Left cardiac atrium (tissue), 4 donors: ENCODE measurements at regions not wholly inside any gene's neighbourhood (a gene's known extent, or its start where the extent isn't known, plus 50 kb on each side); places are given as distances from the start of the nearest gene placed in this dataset.
"Not testable (repeated sequence)": the region's sequence is repeated elsewhere in the genome, so short reads cannot be mapped to it uniquely, and the experiment has no call there.

Experiments used
- ATAC-seq, 2 donors: fragments of 200-7000 bp; cut with Tn5 transposase; one replicate each; pipeline ENCODE4 v1.9.1; 2020; ENCODE audit warnings: mild to moderate bottlenecking in 2 of 2, moderate library complexity in 2 of 2
- DNase-seq: peaks from one replicate; pipeline ENCODE4 v3.0.0-alpha.2; 2020
- intact Hi-C, 2 donors: fragments of 100-400 bp; cut with DNase I; formaldehyde crosslinking; loops; one replicate each; pipeline versions ENCODE4 v1.14.1 to v1.15.1; 2022 to 2023
- donor health status: DM: no; HTN: yes; CAD: no.
- donor health status: DM: no; HTN: yes; CAD: no; lungs with severe emphysema.
- donor health status: DM: yes; HTN: yes; CAD: no.
- donor health status: Dilated cardiomyopathy.

- intact Hi-C loops = no loop called here
- DNase-seq (no peak), ATAC-seq (no peak)
Measured at GRCh38 chr10:63007112-63007511, 126.0 kb upstream of the NRBF2 start.

DNA sequence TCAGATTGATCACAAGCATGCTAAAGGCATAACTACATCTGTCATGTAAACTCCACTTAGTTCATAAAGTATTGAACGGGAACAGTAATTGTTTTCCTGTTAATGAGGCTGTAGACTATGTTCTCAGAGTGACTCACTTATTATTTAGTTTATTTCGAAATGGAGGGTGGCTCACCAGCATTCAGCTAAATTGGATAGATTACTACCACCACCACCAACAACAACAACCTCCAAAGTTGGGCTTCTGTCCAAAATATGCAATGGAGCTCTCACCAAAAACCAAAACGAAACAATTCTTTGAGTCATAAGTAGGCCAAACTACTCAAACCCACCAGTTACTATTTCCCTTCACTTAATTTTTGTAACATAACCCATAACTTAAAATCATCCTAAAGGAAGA lies 127.9 kb upstream of the NRBF2 start:
- DNase-seq (no peak), ATAC-seq (no peak)
- intact Hi-C loops = no loop called here

DNA sequence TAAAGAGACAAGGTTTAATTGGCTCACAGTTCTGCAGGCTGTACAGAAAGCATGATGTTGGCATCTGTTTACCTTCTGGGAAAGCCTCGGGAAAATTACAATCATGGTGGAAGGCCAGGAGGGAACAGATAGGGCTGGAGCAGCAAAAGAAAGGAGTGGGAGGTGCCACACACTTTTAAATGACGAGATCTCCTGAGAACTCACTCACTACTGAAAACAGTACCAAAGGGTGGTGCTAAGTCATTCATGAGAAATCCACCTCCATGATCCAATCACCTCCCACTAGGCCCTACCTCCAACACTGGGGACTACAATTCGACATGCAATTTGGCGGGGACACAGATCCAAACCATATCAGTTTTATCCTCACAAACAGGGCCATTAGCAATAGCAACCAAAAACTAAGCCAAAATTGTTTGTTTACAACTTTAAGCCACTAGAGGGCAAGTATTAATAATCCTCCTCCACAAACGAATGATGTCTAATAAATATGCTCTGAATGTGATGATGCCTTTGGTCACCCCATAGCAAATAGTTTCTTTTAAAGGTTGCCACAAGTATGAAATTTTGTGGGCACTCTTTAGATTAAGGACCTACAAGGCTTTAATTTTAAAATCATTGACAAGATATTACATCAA lies 129.2 kb upstream of the NRBF2 start:
- no peak for ATAC-seq
- no peak for DNase-seq
- intact Hi-C loops = no loop called here

- intact Hi-C loops = loop anchor here in 1 of 2 donors (10.0 kb wide), 1 partner anchor 138 kb away; the partner anchor contains the start of gene NRBF2
- ATAC-seq (peak; percentile 88 to 89), DNase-seq (peak; percentile 31)
Measured at GRCh38 chr10:62996925-62997324, 136.2 kb upstream of the NRBF2 start.

DNA sequence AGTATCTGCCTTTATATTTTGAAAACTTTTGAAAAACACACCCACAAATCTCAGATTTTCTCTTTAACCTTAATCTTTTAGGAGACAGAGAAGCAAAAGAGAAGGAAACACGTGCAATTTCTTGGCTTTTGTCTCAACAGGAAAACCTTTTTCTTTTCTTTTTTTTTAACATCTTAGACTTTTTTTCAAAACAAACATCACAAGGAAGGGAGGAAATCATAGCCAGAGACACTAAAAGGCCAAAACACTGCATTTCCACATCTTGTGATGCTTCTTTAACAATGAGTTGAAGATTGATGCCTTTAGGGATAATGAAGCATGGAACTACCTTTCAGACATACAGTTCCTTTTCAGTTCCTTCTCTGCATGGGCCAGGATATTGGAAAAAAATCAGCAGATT lies 136.6 kb upstream of the NRBF2 start:
- intact Hi-C loops = loop anchor here in 1 of 2 donors (10.0 kb wide), 1 partner anchor 138 kb away; the partner anchor contains the start of gene NRBF2
- no peak for DNase-seq
- no peak for ATAC-seq

GRCh38 chr10:62993121-62993520 lies 140.0 kb upstream of the NRBF2 start:
- DNase-seq = no peak
- intact Hi-C loops = loop anchor here in 1 of 2 donors (10.0 kb wide), 1 partner anchor 142 kb away; the partner anchor contains the start of gene NRBF2
- ATAC-seq = no peak

DNA sequence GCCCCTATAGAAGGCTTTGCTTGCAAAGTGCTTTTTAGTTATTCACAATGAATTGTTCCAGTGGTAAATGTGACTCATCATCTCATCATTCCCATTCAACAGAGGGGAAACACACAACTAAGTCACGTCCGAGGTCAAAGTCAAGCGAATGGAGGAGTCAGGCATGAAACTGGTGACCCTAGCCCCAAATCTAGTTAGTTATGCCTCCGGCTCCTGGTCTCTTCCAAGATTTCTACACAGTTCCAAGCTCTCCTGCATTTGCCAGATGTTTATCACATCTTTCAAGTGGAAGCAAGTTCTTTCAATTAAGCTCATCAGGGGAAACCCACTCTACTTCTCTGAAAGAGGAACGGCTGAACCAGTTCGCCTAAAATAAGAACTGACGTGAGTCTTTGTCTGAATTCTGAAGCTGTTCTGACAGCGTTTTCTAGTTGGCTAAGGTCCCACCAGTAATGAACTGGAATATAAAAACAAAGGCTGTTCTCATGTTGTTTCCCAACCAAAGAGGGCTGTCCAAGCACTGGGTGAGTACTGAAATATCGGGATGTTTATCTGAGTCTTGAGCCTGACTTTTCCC lies 140.9 kb upstream of the NRBF2 start:
- intact Hi-C loops = loop anchor here in 1 of 2 donors (10.0 kb wide), 1 partner anchor 143 kb away; the partner anchor contains the start of gene NRBF2
- DNase-seq = no peak
- peak; percentile 58 to 82 for ATAC-seq

DNA sequence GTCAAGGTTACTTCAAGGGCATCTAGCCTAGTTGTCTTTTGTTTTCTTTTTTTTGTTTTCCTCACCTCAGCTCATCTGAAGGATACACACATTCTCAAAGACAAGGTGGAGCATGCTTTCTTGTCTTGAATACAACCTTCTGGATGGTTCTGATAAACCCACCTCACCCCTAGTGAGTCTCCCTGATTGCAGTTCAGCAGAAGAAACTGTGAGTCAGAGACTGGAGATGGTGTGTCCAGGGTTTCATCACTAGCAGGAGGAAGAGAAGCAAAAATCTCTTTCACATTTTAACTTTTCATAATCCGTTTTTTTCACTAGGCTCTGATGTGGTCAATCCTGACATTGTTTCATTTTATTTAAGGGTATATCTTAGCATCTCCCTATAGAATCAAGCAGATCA lies 143.0 kb upstream of the NRBF2 start:
- no peak for ATAC-seq
- intact Hi-C loops = loop anchor here in 1 of 2 donors (10.0 kb wide), 1 partner anchor 145 kb away; the partner anchor contains the start of gene NRBF2
- DNase-seq = no peak

DNA sequence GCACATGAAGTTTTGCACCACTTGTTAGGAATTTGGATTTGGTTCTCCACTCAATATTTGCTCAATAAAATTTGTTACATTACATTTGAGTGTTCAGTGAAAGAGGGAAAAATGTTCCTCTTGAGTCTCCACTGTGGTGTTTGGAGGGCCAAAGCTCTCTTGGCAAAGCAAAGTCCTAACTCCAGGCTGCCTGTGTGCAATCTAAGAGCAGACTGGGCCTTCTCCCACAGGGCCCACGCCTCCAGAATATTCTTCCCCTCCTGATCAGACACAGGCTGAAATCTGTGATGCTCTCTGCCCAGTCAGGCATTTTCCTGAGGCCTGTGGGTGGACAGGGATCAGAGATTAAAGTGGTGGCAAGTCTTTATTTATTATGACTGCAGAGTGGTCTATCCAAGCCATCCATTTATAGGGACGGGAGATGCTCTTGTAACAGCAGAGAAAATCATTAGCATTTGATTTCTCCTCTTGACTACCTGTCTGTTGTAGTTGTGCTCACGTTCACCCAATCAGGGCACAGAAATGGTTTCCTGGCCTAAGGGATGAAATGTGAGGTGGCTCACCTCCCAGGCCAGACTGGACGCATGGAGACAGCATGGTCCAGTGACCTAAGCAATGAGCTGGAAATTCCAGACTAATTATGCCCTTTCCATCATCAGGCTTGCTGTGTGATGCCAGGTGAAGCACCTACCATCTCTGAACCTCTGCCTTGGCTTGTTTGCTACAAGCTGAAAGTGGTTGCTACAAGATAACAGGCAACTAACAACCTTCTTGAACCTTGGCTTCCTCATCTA lies 147.1 kb upstream of the NRBF2 start:
- ATAC-seq = no peak
- intact Hi-C loops = no loop called here

GRCh38 chr10:62981096-62981495 lies 152.0 kb upstream of the NRBF2 start:
- no peak for ATAC-seq
- DNase-seq = no peak
- intact Hi-C loops = no loop called here

More for the DNA sequence above, 147.1 kb upstream of the NRBF2 start:
- DNase-seq = no peak

DNA sequence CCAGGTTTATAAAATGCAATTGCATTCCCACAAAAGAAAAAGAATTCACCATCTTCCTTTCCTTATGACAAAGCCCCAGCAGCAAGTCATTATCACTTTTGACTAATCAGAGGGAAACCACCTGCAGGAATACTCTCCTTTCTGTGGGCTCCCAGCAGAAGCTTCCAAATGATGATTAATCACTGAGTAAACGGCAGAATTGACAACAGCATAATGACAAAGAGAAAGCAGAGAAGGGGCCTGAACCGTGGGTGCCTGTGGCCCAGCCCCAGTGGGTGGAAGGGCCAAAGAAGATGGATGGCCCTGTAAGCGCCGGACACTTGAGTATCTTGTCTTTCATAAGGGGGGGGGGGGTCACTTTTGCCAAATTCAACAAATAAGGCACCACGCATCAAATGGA lies 152.4 kb upstream of the NRBF2 start:
- no peak for DNase-seq
- intact Hi-C loops = no loop called here
- no peak for ATAC-seq

GRCh38 chr10:62979921-62980320 lies 153.2 kb upstream of the NRBF2 start:
- ATAC-seq (no peak), DNase-seq (no peak)
- intact Hi-C loops = no loop called here

GRCh38 chr10:62978482-62978881 lies 154.6 kb upstream of the NRBF2 start:
- no peak for ATAC-seq
- intact Hi-C loops = no loop called here
- no peak for DNase-seq

DNA sequence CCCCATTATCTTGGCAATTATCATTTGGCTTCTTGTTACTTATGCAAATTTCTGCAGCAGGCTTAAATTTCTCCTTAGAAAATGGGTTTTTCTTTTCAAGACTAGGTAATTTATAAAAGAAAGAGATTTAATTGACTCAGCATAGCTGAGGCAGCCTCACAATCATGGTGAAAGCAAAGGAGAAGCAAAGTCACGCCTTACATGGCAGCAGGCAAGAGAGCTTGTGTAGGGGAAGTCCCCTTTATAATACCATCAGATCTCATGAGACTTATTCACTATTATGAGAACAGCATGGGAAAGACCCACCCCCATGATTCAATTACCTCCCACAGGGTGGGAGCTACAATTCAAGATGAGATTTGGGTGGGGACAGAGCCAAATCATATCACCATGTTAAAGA lies 158.3 kb upstream of the NRBF2 start:
- DNase-seq, ATAC-seq, intact Hi-C loops: not testable (repeated sequence)

GRCh38 chr10:62972103-62972502 lies 155.9 kb upstream of the EGR2 start:
- intact Hi-C loops = no loop called here
- no peak for ATAC-seq
- DNase-seq = no peak

DNA sequence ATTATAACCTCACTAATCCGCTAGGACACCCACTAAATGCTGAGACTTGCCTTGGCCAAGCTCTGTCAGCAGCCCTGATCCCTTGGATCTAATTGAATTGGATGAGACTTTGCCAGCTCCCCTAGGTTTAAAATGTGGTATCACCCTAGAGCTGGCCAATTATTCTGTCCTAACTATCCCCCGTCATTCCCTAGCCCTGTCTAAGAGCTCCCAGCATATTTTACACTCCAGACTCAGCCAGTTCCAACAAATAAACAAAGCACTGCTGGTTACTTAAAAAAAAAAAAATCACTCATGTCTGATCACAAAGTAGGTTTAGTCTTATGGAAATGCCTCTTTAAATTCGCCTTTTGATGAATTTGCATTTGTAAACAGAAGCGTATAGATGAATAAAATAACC lies 147.9 kb upstream of the EGR2 start:
- intact Hi-C loops = no loop called here
- ATAC-seq (no peak), DNase-seq (no peak)

DNA sequence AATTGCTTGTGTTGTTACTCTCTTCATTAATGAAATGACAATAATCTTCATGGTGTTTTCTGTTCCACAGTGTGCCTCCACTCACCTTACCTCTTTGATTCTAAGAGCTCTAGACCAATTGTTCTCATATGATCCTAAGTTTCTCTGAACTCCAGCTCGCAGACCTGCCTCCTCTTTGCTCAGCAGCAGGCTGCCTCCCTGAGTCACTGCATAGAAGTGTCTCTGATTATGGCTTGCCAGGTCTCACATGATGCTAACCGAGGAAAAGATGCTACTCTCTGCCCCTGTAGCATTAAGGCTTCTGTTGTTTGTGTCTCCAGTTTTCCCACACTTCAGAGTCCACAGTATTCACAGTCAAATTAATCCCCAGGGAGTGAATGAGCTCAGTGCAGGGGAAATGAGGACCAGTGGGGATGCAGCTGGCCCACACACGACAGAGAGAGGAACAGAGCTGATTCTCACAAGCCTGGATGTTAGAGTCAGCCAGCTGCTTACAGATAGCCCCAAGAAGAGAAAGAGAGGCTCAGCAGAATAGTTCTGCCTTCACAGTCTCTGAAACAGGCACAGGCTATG lies 145.9 kb upstream of the EGR2 start:
- DNase-seq (no peak), ATAC-seq (peak in 1 of 2 donors; percentile 73)
- intact Hi-C loops = no loop called here

- DNase-seq (no peak), ATAC-seq (no peak)
- intact Hi-C loops = no loop called here
Measured at GRCh38 chr10:62960416-62960815, 144.2 kb upstream of the EGR2 start.

DNA sequence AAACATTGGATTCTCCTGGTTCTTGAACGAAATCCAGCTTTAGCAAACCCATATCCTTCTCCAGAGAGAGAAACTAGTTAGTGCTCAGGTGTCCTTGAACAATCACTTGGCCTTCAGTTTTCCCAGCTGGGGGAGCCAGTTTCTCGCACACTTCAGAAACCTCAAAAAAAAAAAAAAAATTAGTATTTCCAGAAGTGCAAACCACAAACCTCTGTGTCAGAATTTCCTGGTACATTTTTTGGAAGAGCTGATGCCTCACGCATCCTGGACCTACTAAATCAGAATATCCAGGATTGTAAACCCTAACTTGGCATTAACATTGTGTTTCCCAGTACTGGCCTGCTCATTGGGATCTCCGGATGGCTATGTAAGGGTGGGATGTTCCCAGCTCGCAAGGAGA lies 143.4 kb upstream of the EGR2 start:
- DNase-seq = no peak
- intact Hi-C loops = no loop called here
- ATAC-seq = no peak

- no peak for DNase-seq
- ATAC-seq = peak in 1 of 2 donors; percentile 70
- intact Hi-C loops = no loop called here
Measured at GRCh38 chr10:62958980-62959379, 142.8 kb upstream of the EGR2 start.
